Kidney (tissue), 13 donors: ENCODE measurements at regions not wholly inside any gene's neighbourhood (a gene's known extent, or its start where the extent isn't known, plus 50 kb on each side); places are given as distances from the start of the nearest gene placed in this dataset.
A peak's percentile ranks its signal among the peaks of the same experiment; 100 is the strongest.

Experiments
- DNase-seq, 5 donors: peaks; one replicate each; pipeline ENCODE4 v3.0.0-alpha.2; 2013 to 2020
- FAIRE-seq: peaks from 2 replicates; lab custom pipeline; 2012; peaks lifted over from hg19 to GRCh38; lab: Jason Lieb, UNC
- H3K27ac ChIP-seq, 2 donors: one replicate each; pipeline ENCODE4 v1.7.0; 2013; ENCODE audit warnings: low read depth in 2 of 2, low read length in 2 of 2, inconsistent platforms in 1 of 2
- H3K27me3 ChIP-seq: one replicate; pipeline ENCODE4 v1.7.1; 2013; ENCODE audit warnings: low read length, inconsistent platforms; ENCODE audit not compliant: control insufficient read depth, insufficient read depth
- H3K36me3 ChIP-seq, 3 donors: one replicate each; pipeline versions ENCODE4 v1.7.0 to v1.7.1; 2013; ENCODE audit warnings: low read length in 3 of 3, control low read depth in 1 of 3, inconsistent platforms in 1 of 3; ENCODE audit not compliant: insufficient read depth in 3 of 3, control insufficient read depth in 2 of 3
- H3K4me1 ChIP-seq, 3 donors: one replicate each; pipeline versions ENCODE4 v1.7.0 to v1.7.1; 2013; ENCODE audit warnings: low read length in 3 of 3, inconsistent platforms in 1 of 3, low read depth in 1 of 3; ENCODE audit not compliant: control insufficient read depth in 2 of 3, insufficient read depth in 2 of 3
- H3K4me3 ChIP-seq, 3 donors: one replicate each; pipeline versions ENCODE4 v1.7.0 to v1.8.1; 2013; ENCODE audit warnings: low read length in 3 of 3, control low read depth in 1 of 3, inconsistent platforms in 1 of 3
- H3K9ac ChIP-seq, 3 donors: one replicate each; pipeline versions ENCODE4 v1.7.0 to v1.7.1; 2013; ENCODE audit warnings: low read length in 3 of 3, control low read depth in 1 of 3, inconsistent platforms in 1 of 3
- H3K9me3 ChIP-seq, 3 donors: one replicate each; pipeline versions ENCODE4 v1.7.0 to v1.7.1; 2013; ENCODE audit warnings: low read length in 3 of 3, control low read depth in 1 of 3, inconsistent platforms in 1 of 3; ENCODE audit not compliant: control insufficient read depth in 2 of 3, insufficient read depth in 1 of 3
- intact Hi-C: fragments of 100-400 bp; cut with DNase I; formaldehyde crosslinking; loops from one replicate; pipeline ENCODE4 v1.11.1; 2022
- TF ChIP-seq, protein P1 (sequence below): IDR thresholded peaks from 3 replicates; pipeline ENCODE4 v1.5.1; 2012; ENCODE audit warnings: mild to moderate bottlenecking, moderate library complexity, borderline replicate concordance; ENCODE audit not compliant: insufficient read depth; ENCODE audit errors: extremely low read depth
- donor health status: control.
- donor health status: control.
- donor health status: control.
- donor health status: control.
- donor health status: control.
- donor health status: DM: yes; HTN: yes; CAD: no.
- donor health status: Normal renal cell carcinoma (clear cell type).

DNA sequence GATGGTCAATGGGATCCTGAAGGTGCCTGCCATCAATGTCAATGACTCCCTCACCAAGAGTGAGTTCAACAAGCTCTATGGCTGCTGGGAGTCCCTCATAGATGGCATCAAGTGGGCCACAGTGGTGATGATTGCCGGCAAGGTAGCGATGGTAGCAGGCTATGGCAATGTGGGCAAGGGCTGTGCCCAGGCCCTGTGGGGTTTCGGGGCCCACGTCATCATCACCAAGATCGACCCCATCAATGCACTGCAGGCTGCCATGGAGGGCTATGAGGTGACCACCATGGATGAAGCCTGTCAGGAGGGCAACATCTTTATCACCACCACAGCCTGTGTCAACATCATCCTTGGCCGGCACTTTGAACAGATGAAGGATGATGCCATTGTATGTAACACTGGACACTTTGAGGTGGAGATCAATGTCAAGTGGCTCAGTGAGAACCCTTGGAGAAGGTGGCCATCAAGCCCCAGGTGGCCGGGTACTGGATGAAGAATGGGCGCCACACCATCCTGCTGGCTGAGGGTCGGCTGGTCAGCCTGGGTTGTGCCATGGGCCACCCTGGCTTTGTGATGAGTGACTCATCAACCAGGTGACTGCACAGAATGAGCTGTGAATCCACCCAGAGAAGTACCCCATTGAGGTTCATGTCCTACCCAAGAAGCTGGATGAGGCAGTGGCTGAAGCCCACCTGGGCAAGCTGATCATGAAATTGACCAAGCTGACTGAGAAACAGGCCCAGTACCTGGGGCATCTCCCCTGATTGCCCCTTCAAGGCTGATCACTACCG lies 63.0 kb upstream of the ANTXRL start:
- H3K4me1 ChIP-seq: peaks cover 0 to 2% (median 0%) of the 10 kb centered on the region in 3 donors
- intact Hi-C loops: no loop called here
- DNase-seq (peak in 2 of 5 donors; percentile 28 to 49), FAIRE-seq (no peak)
- H3K4me3 ChIP-seq: no peak overlapping the region
- TF ChIP-seq, protein P1, sequence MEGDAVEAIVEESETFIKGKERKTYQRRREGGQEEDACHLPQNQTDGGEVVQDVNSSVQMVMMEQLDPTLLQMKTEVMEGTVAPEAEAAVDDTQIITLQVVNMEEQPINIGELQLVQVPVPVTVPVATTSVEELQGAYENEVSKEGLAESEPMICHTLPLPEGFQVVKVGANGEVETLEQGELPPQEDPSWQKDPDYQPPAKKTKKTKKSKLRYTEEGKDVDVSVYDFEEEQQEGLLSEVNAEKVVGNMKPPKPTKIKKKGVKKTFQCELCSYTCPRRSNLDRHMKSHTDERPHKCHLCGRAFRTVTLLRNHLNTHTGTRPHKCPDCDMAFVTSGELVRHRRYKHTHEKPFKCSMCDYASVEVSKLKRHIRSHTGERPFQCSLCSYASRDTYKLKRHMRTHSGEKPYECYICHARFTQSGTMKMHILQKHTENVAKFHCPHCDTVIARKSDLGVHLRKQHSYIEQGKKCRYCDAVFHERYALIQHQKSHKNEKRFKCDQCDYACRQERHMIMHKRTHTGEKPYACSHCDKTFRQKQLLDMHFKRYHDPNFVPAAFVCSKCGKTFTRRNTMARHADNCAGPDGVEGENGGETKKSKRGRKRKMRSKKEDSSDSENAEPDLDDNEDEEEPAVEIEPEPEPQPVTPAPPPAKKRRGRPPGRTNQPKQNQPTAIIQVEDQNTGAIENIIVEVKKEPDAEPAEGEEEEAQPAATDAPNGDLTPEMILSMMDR: no peak
- no peaks in the 10 kb centered on the region for H3K9me3 ChIP-seq
- no peak overlapping the region for H3K27ac ChIP-seq
- H3K27me3 ChIP-seq: no peaks in the 10 kb centered on the region
- no peak overlapping the region for H3K9ac ChIP-seq
- H3K36me3 ChIP-seq: no peaks in the 10 kb centered on the region

- intact Hi-C loops: no loop called here
- Histone ChIP-seq H3K27me3 (no peaks in the 10 kb centered on the region), H3K36me3 (no peaks in the 10 kb centered on the region), H3K9me3 (no peaks in the 10 kb centered on the region), H3K9ac (no peak overlapping the region), H3K4me1 (peaks cover 0 to 2% (median 0%) of the 10 kb centered on the region in 3 donors), H3K4me3 (no peak overlapping the region), H3K27ac (no peak overlapping the region)
- DNase-seq (no peak), FAIRE-seq (no peak)
- TF ChIP-seq, protein P1: no peak
These were observed 62.4 kb upstream of the ANTXRL start for GRCh38 chr10:46224414-46224682.

DNA sequence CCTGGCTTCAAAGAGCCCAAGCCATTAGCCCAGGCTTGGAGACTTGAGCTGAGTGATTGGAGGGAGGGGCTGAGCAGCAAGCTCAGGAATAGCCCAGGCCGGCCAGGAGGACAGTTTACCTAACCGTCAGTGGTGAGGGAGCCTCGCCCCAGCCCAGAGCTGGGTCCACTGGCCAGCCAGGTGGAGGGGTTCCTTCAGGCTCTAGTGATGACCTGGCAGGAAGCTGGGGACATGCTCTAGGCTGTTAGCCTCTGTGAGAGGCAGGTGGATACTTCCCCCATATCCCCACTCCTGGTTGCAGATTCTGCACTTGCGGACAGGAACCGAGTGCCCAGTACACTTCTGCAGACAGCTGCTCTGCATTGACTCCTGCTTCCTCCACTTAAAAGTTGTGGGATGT lies 61.2 kb upstream of the ANTXRL start:
- no peak overlapping the region for H3K27ac ChIP-seq
- intact Hi-C loops: no loop called here
- H3K9ac ChIP-seq: no peak overlapping the region
- no peaks in the 10 kb centered on the region for H3K27me3 ChIP-seq
- peaks cover 0 to 2% (median 0%) of the 10 kb centered on the region in 3 donors for H3K4me1 ChIP-seq
- peak in 3 of 5 donors; percentile 11 to 48 (median 39) for DNase-seq
- TF ChIP-seq, protein P1: no peak
- H3K4me3 ChIP-seq: no peak overlapping the region
- no peaks in the 10 kb centered on the region for H3K36me3 ChIP-seq
- no peak for FAIRE-seq
- no peaks in the 10 kb centered on the region for H3K9me3 ChIP-seq

- Histone ChIP-seq H3K36me3 (no peaks in the 10 kb centered on the region), H3K9me3 (no peaks in the 10 kb centered on the region), H3K27me3 (no peaks in the 10 kb centered on the region), H3K4me1 (peaks cover 0 to 2% (median 0%) of the 10 kb centered on the region in 3 donors), H3K27ac (no peak overlapping the region), H3K4me3 (no peak overlapping the region), H3K9ac (no peak overlapping the region)
- FAIRE-seq (no peak), DNase-seq (peak in 2 of 5 donors; percentile 6 to 31)
- intact Hi-C loops: no loop called here
- TF ChIP-seq, protein P1: no peak
These were observed 60.6 kb upstream of the ANTXRL start for GRCh38 chr10:46226232-46226631.
